ENCODE measurements at regions not wholly inside any gene's neighbourhood (a gene's known extent, or its start where the extent isn't known, plus 50 kb on each side); places are given as distances from the start of the nearest gene placed in this dataset.

- CTCF ChIA-PET = interaction anchor here (0.6 to 1.0 kb wide), 3 partner anchors 29 to 125 kb away, joined by 3 read pairs; partner anchors contain the start of gene KCNE4
- TF ChIP-seq REST (tag by site-specific recombination; IDR thresholded peaks at IDR 0.05) (no peak), ZNF544 (tag by site-specific recombination; IDR thresholded peaks at IDR 0.05) (no peak), ZNF280D (tag by site-specific recombination; IDR thresholded peaks at IDR 0.05) (no peak), ZNF645 (tag by site-specific recombination; IDR thresholded peaks at IDR 0.05) (no peak), ZNF266 (tag by site-specific recombination; IDR thresholded peaks at IDR 0.05; ENCODE audit: low read depth) (no peak), ZNF174 (tag by site-specific recombination; IDR thresholded peaks at IDR 0.05) (no peak), ZNF121 (tag by site-specific recombination; IDR thresholded peaks at IDR 0.05) (no peak), ZBTB11 (tag by site-specific recombination; conservative IDR thresholded peaks at IDR 0.05; ENCODE audit: low read depth) (no peak), ZNF704 (tag by site-specific recombination; IDR thresholded peaks at IDR 0.05) (no peak), ZNF169 (tag by site-specific recombination; IDR thresholded peaks at IDR 0.05) (no peak), ZNF398 (tag by site-specific recombination; IDR thresholded peaks at IDR 0.05) (no peak), ZBTB26 (tag by site-specific recombination; optimal IDR thresholded peaks at IDR 0.05) (no peak), ZBTB20 (tag by site-specific recombination; IDR thresholded peaks at IDR 0.05) (no peak), ZNF561 (tag by site-specific recombination; IDR thresholded peaks at IDR 0.05; ENCODE audit: borderline replicate concordance) (no peak)
These were observed 50.9 kb upstream of the KCNE4 start for GRCh38 chr2:223000872-223001796.

More at GRCh38 chr2:223000872-223001796, 50.9 kb upstream of the KCNE4 start:
- POLR2A ChIA-PET = no interaction called here
- H3K9me3 ChIP-seq (ENCODE audit: control insufficient read depth, insufficient read depth, low read depth, low read length) = no peaks in the 10 kb centered on the region
- H3K27ac ChIP-seq (ENCODE audit: extremely low read depth, low read depth, low read length) = no peak overlapping the region
- H3K4me1 ChIP-seq (ENCODE audit: control insufficient read depth, insufficient read depth, low read length) = no peaks in the 10 kb centered on the region
- no peaks in the 10 kb centered on the region for H3K36me3 ChIP-seq (ENCODE audit: control insufficient read depth in 2 of 2, insufficient read depth in 1 of 2, low read length in 2 of 2)
- no peak overlapping the region for H3K4me3 ChIP-seq (ENCODE audit: low read depth, low read length)

All from HEK293 (cell line).